CD4-positive, CD25-positive, alpha-beta regulatory T cell (primary cell): ENCODE measurements at regions not wholly inside any gene's neighbourhood (a gene's known extent, or its start where the extent isn't known, plus 50 kb on each side); places are given as distances from the start of the nearest gene placed in this dataset.

Source experiments
- ATAC-seq, 2 donors: fragments of 150-1000 bp; cut with Tn5 transposase; one replicate each; pipeline ENCODE4 v1.10.0; 2021; ENCODE audit warnings: low read depth in 2 of 2, moderate number of reproducible peaks in 2 of 2, moderate library complexity in 1 of 2
- DNase-seq, 3 donors: peaks; one replicate each; pipeline versions ENCODE4 v3.0.0 to v3.0.0-alpha.2; 2012 to 2022; ENCODE audit warnings: mixed read lengths in 1 of 3
- H3K27ac ChIP-seq: one replicate; pipeline ENCODE4 v1.7.0; 2013; ENCODE audit warnings: mild to moderate bottlenecking, low read length; ENCODE audit not compliant: insufficient read depth, poor library complexity, severe bottlenecking
- H3K27me3 ChIP-seq: one replicate; pipeline ENCODE4 v1.7.0; 2013; ENCODE audit warnings: low read length; ENCODE audit not compliant: control insufficient read depth, insufficient read depth
- H3K36me3 ChIP-seq: one replicate; pipeline ENCODE4 v1.7.0; 2013; ENCODE audit warnings: mild to moderate bottlenecking, low read length, moderate library complexity; ENCODE audit not compliant: control insufficient read depth, insufficient read depth
- H3K4me1 ChIP-seq: 2 replicates; pipeline ENCODE4 v1.7.0; 2013; ENCODE audit warnings: mild to moderate bottlenecking, low read length; ENCODE audit not compliant: insufficient read depth, control insufficient read depth, poor library complexity, severe bottlenecking
- H3K4me3 ChIP-seq: one replicate; pipeline ENCODE4 v1.7.0; 2013; ENCODE audit warnings: low read depth, mild to moderate bottlenecking, low read length, moderate library complexity
- H3K9me3 ChIP-seq, 2 experiments: 1 replicate in 1 of 2; 2 replicates in 1 of 2; pipeline ENCODE4 v1.7.0; 2013; ENCODE audit warnings: low read length in 2 of 2, mild to moderate bottlenecking in 1 of 2, moderate library complexity in 1 of 2; ENCODE audit not compliant: control insufficient read depth in 2 of 2
- H3K27ac Mint-ChIP-seq, 3 donors: one replicate each; pipeline ENCODE4 v1.8.0; 2020 to 2022; ENCODE audit warnings: mild to moderate bottlenecking in 3 of 3, mixed read lengths in 3 of 3, moderate library complexity in 2 of 3
- H3K27me3 Mint-ChIP-seq: one replicate; pipeline ENCODE4 v1.8.0; 2022; ENCODE audit warnings: mild to moderate bottlenecking, mixed read lengths
- H3K36me3 Mint-ChIP-seq: one replicate; pipeline ENCODE4 v1.8.0; 2020; ENCODE audit warnings: mixed read lengths
- H3K4me1 Mint-ChIP-seq, 4 donors: one replicate each; pipeline ENCODE4 v1.8.0; 2020 to 2022; ENCODE audit warnings: mixed read lengths in 4 of 4, mild to moderate bottlenecking in 1 of 4
- H3K4me3 Mint-ChIP-seq, 4 donors: one replicate each; pipeline ENCODE4 v1.8.0; 2020 to 2022; ENCODE audit warnings: mild to moderate bottlenecking in 4 of 4, mixed read lengths in 4 of 4, moderate library complexity in 3 of 4
- H3K9me3 Mint-ChIP-seq, 7 donors: one replicate each; pipeline ENCODE4 v1.8.0; 2020 to 2022; ENCODE audit warnings: mixed read lengths in 7 of 7, mild to moderate bottlenecking in 3 of 7, moderate library complexity in 2 of 7

DNA sequence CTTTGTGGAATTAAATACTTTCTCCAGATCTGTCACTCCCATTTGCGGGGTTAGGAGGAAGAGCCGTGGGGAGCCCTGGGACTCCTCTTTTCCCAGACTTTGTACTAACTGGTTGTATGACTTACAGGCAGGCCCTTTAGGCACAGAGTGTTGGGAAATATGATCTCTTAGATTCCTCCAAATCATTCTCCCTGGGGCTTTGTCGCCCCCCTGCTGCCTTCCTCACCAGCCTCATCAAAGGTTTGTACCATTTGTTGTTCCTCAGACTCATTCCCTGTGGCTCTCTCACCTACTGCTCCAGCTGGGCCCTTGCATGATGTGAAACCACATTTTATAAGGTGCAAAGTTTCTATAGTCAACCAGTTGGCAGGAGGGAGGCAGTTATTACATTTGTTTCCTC lies 56.4 kb downstream of the CRYGS start:
- Mint-ChIP-seq H3K27me3 (peaks cover 14% of the 10 kb centered on the region), H3K9me3 (no peaks in the 10 kb centered on the region), H3K27ac (no peak overlapping the region), H3K4me1 (no peaks in the 10 kb centered on the region), H3K36me3 (no peaks in the 10 kb centered on the region), H3K4me3 (no peak overlapping the region)
- H3K36me3 ChIP-seq = no peaks in the 10 kb centered on the region
- no peak overlapping the region for H3K4me3 ChIP-seq
- ATAC-seq (no peak), DNase-seq (no peak)
- no peak overlapping the region for H3K27ac ChIP-seq
- H3K27me3 ChIP-seq = peaks cover 3% of the 10 kb centered on the region
- H3K9me3 ChIP-seq = no peaks in the 10 kb centered on the region
- H3K4me1 ChIP-seq = no peaks in the 10 kb centered on the region

DNA sequence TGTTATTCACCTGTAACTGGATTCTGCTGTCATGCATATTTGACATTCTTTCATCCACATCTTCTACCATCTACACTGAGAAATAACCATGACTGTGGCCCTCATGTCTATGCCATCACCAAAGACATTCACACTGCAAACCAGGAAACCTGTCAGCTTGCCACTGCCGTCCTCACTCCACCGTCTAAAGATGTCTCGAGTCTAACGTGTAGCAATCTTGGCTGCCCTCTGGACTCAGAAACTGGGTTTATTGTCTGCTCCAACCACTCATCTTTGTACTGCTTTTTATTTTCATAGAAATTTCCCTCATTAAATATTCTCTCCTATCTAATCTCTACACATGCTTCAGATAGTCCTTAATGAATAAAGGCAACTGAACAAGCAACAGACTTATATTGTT lies 57.1 kb downstream of the CRYGS start:
- Histone ChIP-seq H3K36me3 (no peaks in the 10 kb centered on the region), H3K9me3 (no peaks in the 10 kb centered on the region), H3K4me3 (no peak overlapping the region), H3K27ac (no peak overlapping the region), H3K27me3 (peaks cover 3% of the 10 kb centered on the region), H3K4me1 (no peaks in the 10 kb centered on the region)
- Mint-ChIP-seq H3K27ac (no peak overlapping the region), H3K36me3 (no peaks in the 10 kb centered on the region), H3K4me3 (no peak overlapping the region), H3K9me3 (peaks cover 0 to 2% (median 0%) of the 10 kb centered on the region in 7 donors), H3K27me3 (peaks cover 10% of the 10 kb centered on the region), H3K4me1 (no peaks in the 10 kb centered on the region)
- ATAC-seq (no peak), DNase-seq (no peak)

DNA sequence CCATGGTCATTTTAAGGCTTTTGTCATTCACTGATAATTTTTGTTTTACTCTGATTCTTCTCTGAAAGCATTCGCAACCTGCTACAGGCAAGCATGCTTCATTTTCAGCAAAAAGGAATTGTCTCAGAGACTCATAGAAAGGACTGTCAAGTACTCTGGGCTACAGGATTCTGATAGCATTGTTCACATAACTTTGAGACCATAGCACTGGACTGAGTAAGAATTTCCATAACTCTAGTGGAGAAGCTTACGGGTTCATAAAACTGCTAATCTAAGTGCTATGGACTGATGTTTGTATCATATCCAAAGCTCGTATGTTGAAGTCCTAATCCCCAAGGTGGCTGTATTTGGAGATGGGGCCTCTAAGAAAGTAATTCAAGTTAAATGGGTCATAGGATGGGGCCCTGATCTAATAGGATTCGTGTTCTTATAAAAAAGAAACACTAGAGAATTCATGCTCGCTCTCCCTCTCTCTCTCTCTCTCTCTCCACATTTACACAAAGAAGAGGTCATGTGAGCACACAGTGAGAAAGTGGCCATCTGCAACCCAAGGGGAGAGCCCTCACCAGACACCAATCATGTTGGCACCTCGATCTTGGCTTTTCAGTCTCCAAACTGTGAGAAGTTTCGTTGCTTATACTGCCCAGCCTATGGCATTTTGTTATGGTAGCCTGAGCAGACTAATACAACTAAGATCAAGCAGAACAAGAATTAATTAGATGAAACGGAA lies 60.4 kb downstream of the CRYGS start:
- no peak overlapping the region for H3K4me3 ChIP-seq
- H3K36me3 Mint-ChIP-seq = no peaks in the 10 kb centered on the region
- H3K4me1 ChIP-seq = no peaks in the 10 kb centered on the region
- DNase-seq (no peak), ATAC-seq (no peak)
- no peak overlapping the region for H3K27ac ChIP-seq
- peaks cover 0 to 3% (median under 1%) of the 10 kb centered on the region in 4 donors for H3K4me1 Mint-ChIP-seq
- H3K36me3 ChIP-seq = no peaks in the 10 kb centered on the region
- peaks cover 4% of the 10 kb centered on the region for H3K27me3 Mint-ChIP-seq
- H3K27me3 ChIP-seq = peaks cover 3% of the 10 kb centered on the region
- H3K27ac Mint-ChIP-seq = no peak overlapping the region
- H3K9me3 ChIP-seq = no peaks in the 10 kb centered on the region
- H3K4me3 Mint-ChIP-seq = no peak overlapping the region
- H3K9me3 Mint-ChIP-seq = peaks cover 0 to 3% (median 0%) of the 10 kb centered on the region in 7 donors

DNA sequence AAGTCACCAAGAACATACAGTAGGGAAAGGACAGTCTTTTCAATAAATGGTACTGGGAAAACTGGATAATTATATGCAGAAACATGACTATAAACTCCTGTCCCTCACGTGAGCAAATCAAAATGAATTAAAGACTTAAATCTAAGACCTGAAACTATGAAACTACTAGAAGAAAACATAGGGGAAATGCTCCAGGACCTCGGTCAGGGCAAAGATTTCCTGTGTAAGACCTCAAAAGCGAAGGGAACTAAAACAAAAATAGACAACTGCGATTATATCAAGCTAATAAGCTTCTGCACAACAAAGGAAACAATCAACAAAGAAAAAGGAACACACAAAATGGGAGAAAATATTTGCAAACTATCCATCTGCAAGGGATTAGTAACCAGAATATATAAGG lies 62.7 kb downstream of the CRYGS start:
- H3K36me3 Mint-ChIP-seq = no peaks in the 10 kb centered on the region
- Histone ChIP-seq H3K36me3 (no peaks in the 10 kb centered on the region), H3K4me1 (no peaks in the 10 kb centered on the region)

DNA sequence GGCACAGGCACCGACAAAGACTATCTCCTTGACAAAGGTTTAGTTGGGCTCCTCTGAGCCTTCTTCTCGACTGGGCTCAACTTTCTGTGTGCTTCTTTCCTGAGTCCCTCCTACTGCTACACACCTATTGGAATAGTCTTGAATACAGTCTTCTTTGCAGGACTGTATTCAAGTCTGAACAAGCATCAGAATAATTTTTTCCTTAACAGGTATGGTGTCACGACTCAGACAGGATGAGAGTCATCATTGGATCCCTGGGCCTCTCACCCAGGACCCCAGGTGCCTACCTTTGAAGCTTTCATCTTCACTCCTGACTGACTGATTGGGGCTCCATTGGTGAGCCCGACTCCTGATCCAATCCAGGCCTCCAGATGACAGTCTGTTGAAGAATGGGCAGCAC lies 66.3 kb downstream of the CRYGS start:
- H3K36me3 ChIP-seq = no peaks in the 10 kb centered on the region
- no peak overlapping the region for H3K27ac ChIP-seq
- ATAC-seq = no peak
- Mint-ChIP-seq H3K36me3 (no peaks in the 10 kb centered on the region), H3K9me3 (peaks cover 0 to 6% (median 0%) of the 10 kb centered on the region in 7 donors), H3K27me3 (peaks cover 10% of the 10 kb centered on the region), H3K4me1 (peaks cover 0 to 3% (median under 1%) of the 10 kb centered on the region in 4 donors), H3K4me3 (no peak overlapping the region), H3K27ac (no peak overlapping the region)
- no peaks in the 10 kb centered on the region for H3K4me1 ChIP-seq
- H3K9me3 ChIP-seq = no peaks in the 10 kb centered on the region
- DNase-seq = no peak
- no peak overlapping the region for H3K4me3 ChIP-seq
- no peaks in the 10 kb centered on the region for H3K27me3 ChIP-seq

More for the DNA sequence above, 62.7 kb downstream of the CRYGS start:
- Mint-ChIP-seq H3K27ac (no peak overlapping the region), H3K4me1 (peaks cover 0 to 3% (median under 1%) of the 10 kb centered on the region in 4 donors), H3K4me3 (no peak overlapping the region), H3K9me3 (peaks cover 0 to 5% (median 0%) of the 10 kb centered on the region in 7 donors), H3K27me3 (peaks cover 4% of the 10 kb centered on the region)
- ATAC-seq (no peak), DNase-seq (no peak)
- H3K4me3 ChIP-seq = no peak overlapping the region
- H3K9me3 ChIP-seq = no peaks in the 10 kb centered on the region
- H3K27ac ChIP-seq = no peak overlapping the region
- H3K27me3 ChIP-seq = peaks cover 3% of the 10 kb centered on the region

DNA sequence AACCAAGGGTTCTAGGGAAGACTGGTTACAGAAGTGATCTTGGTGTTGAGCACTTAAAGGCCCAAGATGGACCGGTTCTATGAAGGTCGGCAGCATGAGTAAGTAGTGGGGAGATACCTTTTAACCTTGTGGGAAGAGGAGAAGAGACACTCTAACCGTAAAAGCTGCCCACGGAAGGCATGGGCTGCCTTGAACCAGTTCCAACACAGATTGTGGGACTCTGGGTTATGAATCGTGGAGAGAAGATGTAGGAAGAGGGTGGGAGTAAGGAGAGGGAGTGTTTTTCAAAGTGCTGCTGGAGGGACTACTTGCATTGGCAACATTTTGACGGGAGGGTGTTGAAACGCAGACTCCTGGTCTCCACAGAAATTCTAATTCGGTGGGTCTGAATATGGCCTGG lies 67.1 kb downstream of the CRYGS start:
- peaks cover 0 to 3% (median under 1%) of the 10 kb centered on the region in 4 donors for H3K4me1 Mint-ChIP-seq
- Histone ChIP-seq H3K4me1 (no peaks in the 10 kb centered on the region), H3K27me3 (no peaks in the 10 kb centered on the region), H3K4me3 (no peak overlapping the region), H3K27ac (no peak overlapping the region), H3K36me3 (no peaks in the 10 kb centered on the region), H3K9me3 (no peaks in the 10 kb centered on the region)
- no peak for ATAC-seq
- H3K9me3 Mint-ChIP-seq = peaks cover 0 to 4% (median 0%) of the 10 kb centered on the region in 7 donors
- no peak for DNase-seq
- no peak overlapping the region for H3K27ac Mint-ChIP-seq
- peaks cover 10% of the 10 kb centered on the region for H3K27me3 Mint-ChIP-seq
- H3K36me3 Mint-ChIP-seq = no peaks in the 10 kb centered on the region
- H3K4me3 Mint-ChIP-seq = no peak overlapping the region

DNA sequence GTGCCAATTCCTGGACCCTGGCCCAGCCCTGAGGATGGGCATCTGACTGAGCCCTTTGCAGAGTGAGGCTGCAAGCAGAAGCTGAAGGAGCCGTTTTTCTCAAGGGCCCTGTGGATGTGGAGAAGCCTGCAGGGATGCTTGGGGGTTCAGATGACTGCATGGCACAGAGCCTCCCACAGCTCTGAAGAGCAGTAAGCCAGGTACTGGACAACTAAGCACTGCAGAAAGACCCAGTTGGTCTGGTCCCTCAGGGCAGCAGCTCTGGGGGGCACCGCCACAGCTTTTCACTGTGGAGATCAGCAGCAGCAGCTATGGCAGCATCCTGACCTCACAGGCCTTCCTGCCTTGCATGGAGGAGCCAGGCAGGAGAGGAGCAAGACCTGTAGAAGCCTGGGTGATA lies 67.6 kb downstream of the CRYGS start:
- no peaks in the 10 kb centered on the region for H3K9me3 ChIP-seq
- peaks cover 0 to 3% (median 0%) of the 10 kb centered on the region in 7 donors for H3K9me3 Mint-ChIP-seq
- DNase-seq (no peak), ATAC-seq (no peak)
- H3K27ac ChIP-seq = no peak overlapping the region
- no peaks in the 10 kb centered on the region for H3K27me3 ChIP-seq
- no peak overlapping the region for H3K27ac Mint-ChIP-seq
- no peaks in the 10 kb centered on the region for H3K4me1 ChIP-seq
- peaks cover 0 to under 1% (median under 1%) of the 10 kb centered on the region in 4 donors for H3K4me1 Mint-ChIP-seq
- no peaks in the 10 kb centered on the region for H3K36me3 ChIP-seq
- no peak overlapping the region for H3K4me3 Mint-ChIP-seq
- no peaks in the 10 kb centered on the region for H3K36me3 Mint-ChIP-seq
- peaks cover 8% of the 10 kb centered on the region for H3K27me3 Mint-ChIP-seq
- no peak overlapping the region for H3K4me3 ChIP-seq

DNA sequence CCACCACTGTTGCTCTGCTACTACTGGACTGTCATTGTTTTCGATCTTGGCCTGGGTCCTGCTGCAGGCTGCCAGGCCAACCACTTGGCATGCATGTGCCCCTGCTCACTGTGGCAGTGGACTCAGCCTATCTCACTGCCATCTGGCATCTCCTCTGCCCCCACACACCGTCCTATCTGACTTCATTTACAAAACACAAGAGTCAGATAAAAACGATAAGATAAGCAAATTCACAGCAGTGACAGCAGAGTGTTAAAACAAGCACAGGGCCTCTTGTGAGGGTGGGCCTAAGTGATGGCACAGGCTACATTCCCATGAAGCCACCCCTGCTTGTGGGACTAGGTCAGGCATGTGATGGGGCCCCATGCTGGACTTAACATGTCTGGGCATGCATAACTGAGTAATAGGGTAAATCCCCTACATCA lies 68.1 kb downstream of the CRYGS start:
- Histone ChIP-seq H3K4me1 (no peaks in the 10 kb centered on the region), H3K4me3 (no peak overlapping the region), H3K27me3 (no peaks in the 10 kb centered on the region), H3K36me3 (no peaks in the 10 kb centered on the region), H3K27ac (no peak overlapping the region), H3K9me3 (no peaks in the 10 kb centered on the region)
- ATAC-seq (no peak), DNase-seq (no peak)
- Mint-ChIP-seq H3K27ac (no peak overlapping the region), H3K36me3 (no peaks in the 10 kb centered on the region), H3K4me1 (no peaks in the 10 kb centered on the region), H3K27me3 (peaks cover 6% of the 10 kb centered on the region), H3K9me3 (peaks cover 0 to 3% (median 0%) of the 10 kb centered on the region in 7 donors), H3K4me3 (no peak overlapping the region)
